Chondrocyte (in vitro differentiated cells): ENCODE measurements at regions not wholly inside any gene's neighbourhood (a gene's known extent, or its start where the extent isn't known, plus 50 kb on each side); places are given as distances from the start of the nearest gene placed in this dataset.

ENCODE experiments used
- DNase-seq: peaks from one replicate; pipeline ENCODE4 v3.0.0; 2021; ENCODE audit warnings: mixed read lengths, low spot score
- H3K27ac Mint-ChIP-seq: one replicate; pipeline ENCODE4 v1.8.0; 2021; ENCODE audit warnings: mild to moderate bottlenecking, moderate library complexity, mixed read lengths; ENCODE audit not compliant: unreplicated experiment
- H3K27me3 Mint-ChIP-seq: 2 replicates; pipeline ENCODE4 v1.8.0; 2021; ENCODE audit warnings: low read depth, mixed read lengths
- H3K36me3 Mint-ChIP-seq: 2 replicates; pipeline ENCODE4 v1.8.0; 2021; ENCODE audit warnings: low read depth, mixed read lengths
- H3K4me1 Mint-ChIP-seq: 2 replicates; pipeline ENCODE4 v1.8.0; 2021; ENCODE audit warnings: low read depth, mild to moderate bottlenecking, mixed read lengths
- H3K4me3 Mint-ChIP-seq: one replicate; pipeline ENCODE4 v1.8.0; 2021; ENCODE audit warnings: mild to moderate bottlenecking, moderate library complexity, mixed read lengths; ENCODE audit not compliant: unreplicated experiment
- H3K9me3 Mint-ChIP-seq: 2 replicates; pipeline ENCODE4 v1.8.0; 2021; ENCODE audit warnings: low read depth, mixed read lengths
- TF ChIP-seq, protein P1 (sequence below): fragments of 200-600 bp; sonication (generic); IDR thresholded peaks from 2 replicates; pipeline ENCODE4 v1.5.0; 2021; ENCODE audit warnings: antibody characterized with exemption, mild to moderate bottlenecking, moderate library complexity

DNA sequence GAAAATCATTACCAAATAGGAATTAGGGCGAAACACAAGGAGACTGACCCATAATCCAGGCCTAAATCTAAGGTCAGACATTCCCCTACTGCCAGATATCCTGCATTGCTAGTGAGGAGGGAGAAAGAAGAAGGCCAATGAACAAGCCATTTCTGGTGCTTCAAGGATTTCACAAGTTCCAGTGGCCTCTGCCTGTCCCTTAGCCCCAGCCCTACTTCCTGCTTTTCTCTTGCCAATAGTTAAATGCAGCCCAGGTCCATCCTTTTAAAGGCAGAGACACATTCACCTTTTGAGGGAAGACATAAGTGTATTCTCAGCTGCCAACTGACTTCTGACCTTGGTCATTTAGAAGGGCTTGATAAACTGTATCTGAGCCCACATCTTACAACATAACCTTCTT is 135.8 kb downstream of the ZNF621 start:
- Mint-ChIP-seq H3K27ac (no peak overlapping the region), H3K27me3 (peaks cover 19% of the 10 kb centered on the region), H3K4me1 (no peaks in the 10 kb centered on the region), H3K36me3 (no peaks in the 10 kb centered on the region), H3K4me3 (no peak overlapping the region), H3K9me3 (no peaks in the 10 kb centered on the region)
- DNase-seq = no peak
- TF ChIP-seq, protein P1, sequence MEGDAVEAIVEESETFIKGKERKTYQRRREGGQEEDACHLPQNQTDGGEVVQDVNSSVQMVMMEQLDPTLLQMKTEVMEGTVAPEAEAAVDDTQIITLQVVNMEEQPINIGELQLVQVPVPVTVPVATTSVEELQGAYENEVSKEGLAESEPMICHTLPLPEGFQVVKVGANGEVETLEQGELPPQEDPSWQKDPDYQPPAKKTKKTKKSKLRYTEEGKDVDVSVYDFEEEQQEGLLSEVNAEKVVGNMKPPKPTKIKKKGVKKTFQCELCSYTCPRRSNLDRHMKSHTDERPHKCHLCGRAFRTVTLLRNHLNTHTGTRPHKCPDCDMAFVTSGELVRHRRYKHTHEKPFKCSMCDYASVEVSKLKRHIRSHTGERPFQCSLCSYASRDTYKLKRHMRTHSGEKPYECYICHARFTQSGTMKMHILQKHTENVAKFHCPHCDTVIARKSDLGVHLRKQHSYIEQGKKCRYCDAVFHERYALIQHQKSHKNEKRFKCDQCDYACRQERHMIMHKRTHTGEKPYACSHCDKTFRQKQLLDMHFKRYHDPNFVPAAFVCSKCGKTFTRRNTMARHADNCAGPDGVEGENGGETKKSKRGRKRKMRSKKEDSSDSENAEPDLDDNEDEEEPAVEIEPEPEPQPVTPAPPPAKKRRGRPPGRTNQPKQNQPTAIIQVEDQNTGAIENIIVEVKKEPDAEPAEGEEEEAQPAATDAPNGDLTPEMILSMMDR = no peak

DNA sequence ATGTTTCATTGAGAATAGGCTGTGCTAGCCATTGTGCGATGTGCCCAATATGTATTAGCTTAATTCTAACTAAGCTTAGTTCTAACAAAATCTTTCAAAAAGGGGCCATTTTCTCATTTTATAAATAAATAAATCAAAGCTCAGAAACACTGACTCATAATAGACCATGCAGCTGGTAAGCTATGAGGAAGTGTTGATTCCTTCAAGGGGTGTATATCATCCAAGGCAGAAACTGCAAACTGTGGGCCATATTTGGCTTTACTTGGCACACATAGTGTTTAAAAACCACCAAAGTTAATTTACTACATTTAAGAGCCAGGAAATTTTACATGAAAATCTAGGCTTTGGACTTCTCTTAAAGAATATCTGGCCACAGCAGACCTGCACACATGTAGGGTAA is 136.5 kb downstream of the ZNF621 start:
- H3K27me3 Mint-ChIP-seq = peaks cover 20% of the 10 kb centered on the region
- no peaks in the 10 kb centered on the region for H3K9me3 Mint-ChIP-seq

DNA sequence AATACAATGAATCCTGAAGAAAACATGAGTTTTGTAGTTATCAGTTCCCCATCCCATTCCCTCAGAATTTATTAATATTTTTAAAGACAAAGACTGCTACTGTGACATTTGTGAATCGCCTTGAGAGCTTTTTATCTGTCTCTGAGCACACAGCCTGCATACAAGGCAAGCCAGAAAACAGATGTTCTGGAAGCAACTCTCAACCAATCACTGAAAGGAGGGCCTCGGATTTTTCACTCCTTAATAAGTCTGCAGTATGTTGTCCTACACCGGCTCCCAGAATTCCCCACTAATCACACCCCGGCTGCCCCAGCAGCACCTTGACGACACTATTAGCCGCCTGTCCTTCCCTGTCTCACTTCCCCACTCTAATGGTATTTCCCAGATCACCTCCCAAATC is 138.5 kb downstream of the ZNF621 start:
- Mint-ChIP-seq H3K27me3 (peaks cover 16% of the 10 kb centered on the region), H3K9me3 (no peaks in the 10 kb centered on the region), H3K4me3 (no peak overlapping the region), H3K27ac (no peak overlapping the region), H3K4me1 (no peaks in the 10 kb centered on the region), H3K36me3 (peaks cover 3% of the 10 kb centered on the region)
- TF ChIP-seq, protein P1 = no peak
- DNase-seq = no peak

More for the DNA sequence above, 136.5 kb downstream of the ZNF621 start:
- no peaks in the 10 kb centered on the region for H3K4me1 Mint-ChIP-seq
- H3K4me3 Mint-ChIP-seq = no peak overlapping the region
- TF ChIP-seq, protein P1 = no peak
- H3K36me3 Mint-ChIP-seq = peaks cover 3% of the 10 kb centered on the region
- no peak for DNase-seq
- H3K27ac Mint-ChIP-seq = no peak overlapping the region

DNA sequence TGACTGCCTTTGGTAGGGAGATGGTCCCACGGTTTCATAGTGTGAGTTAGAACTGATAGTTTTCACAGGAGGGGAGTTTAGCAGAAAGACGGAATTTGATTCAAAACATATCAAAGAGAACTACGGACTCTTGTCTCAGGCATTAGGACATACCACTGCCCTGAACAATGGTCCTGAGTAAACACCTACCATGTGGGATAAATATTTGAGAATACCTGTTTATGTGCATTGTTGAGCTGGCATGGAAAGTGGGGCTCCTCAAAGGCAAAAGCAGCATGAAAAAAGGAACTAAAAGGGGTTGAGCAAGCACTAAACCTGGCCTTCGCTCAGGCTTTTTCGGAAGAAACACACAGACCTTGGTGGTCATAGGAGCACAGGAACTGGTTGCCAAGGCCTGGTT is 144.4 kb downstream of the ZNF621 start:
- Mint-ChIP-seq H3K27ac (no peak overlapping the region), H3K4me3 (no peak overlapping the region), H3K4me1 (no peaks in the 10 kb centered on the region), H3K36me3 (peaks cover 4% of the 10 kb centered on the region), H3K9me3 (peaks cover 5% of the 10 kb centered on the region), H3K27me3 (peaks cover 7% of the 10 kb centered on the region)
- TF ChIP-seq, protein P1 = no peak
- no peak for DNase-seq

DNA sequence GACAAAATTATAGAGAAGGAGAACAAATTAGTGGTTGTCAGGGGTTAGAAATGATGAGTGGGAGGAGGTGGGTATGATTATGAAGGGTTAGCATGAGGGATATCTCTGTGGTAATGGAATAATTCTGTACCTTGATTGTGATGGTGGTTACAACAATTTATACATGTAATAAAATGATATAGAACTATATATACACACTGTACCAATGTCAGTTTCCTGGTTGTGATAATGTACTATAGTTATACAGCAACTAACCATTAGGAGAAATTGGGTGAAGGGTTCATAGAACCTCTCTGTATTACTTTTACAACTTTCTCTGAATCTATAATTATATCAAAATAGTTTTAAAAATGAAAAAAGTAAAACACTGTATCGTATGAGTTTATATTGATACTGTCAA is 148.1 kb downstream of the ZNF621 start:
- Mint-ChIP-seq H3K4me1 (peaks cover 7% of the 10 kb centered on the region), H3K9me3 (peaks cover 16% of the 10 kb centered on the region), H3K27me3 (no peaks in the 10 kb centered on the region), H3K36me3 (peaks cover 2% of the 10 kb centered on the region), H3K27ac (no peak overlapping the region), H3K4me3 (no peak overlapping the region)
- TF ChIP-seq, protein P1 = no peak
- DNase-seq = no peak
